HG03064 (cell line): ENCODE measurements at regions not wholly inside any gene's neighbourhood (a gene's known extent, or its start where the extent isn't known, plus 50 kb on each side); places are given as distances from the start of the nearest gene placed in this dataset.
"Not testable (repeated sequence)": the region's sequence is repeated elsewhere in the genome, so short reads cannot be mapped to it uniquely, and the experiment has no call there.

Source experiments
- ATAC-seq: cut with Tn5 transposase; IDR thresholded peaks from one replicate; pipeline ENCODE4 v1.9.1; 2021; ENCODE audit warnings: low read depth; ENCODE audit not compliant: unreplicated experiment

- ATAC-seq, result no peak
These were observed 126.9 kb upstream of the PDE4D start for GRCh38 chr5:60020457-60020856.

- not testable (repeated sequence) for ATAC-seq
These were observed 125.4 kb upstream of the PDE4D start for GRCh38 chr5:60018960-60019359.

GRCh38 chr5:60018091-60018490 is 124.6 kb upstream of the PDE4D start:
- ATAC-seq, result no peak

- no peak for ATAC-seq
These were observed 120.8 kb upstream of the PDE4D start for GRCh38 chr5:60014331-60014730.

- ATAC-seq, result no peak
These were observed 117.3 kb upstream of the PDE4D start for GRCh38 chr5:60010853-60011252.

- no peak for ATAC-seq
These were observed 116.8 kb upstream of the PDE4D start for GRCh38 chr5:60010328-60010727.

GRCh38 chr5:60007729-60008128 is 114.2 kb upstream of the PDE4D start:
- no peak for ATAC-seq

- no peak for ATAC-seq
These were observed 105.5 kb upstream of the PDE4D start for GRCh38 chr5:59999056-59999455.

- ATAC-seq, result no peak
These were observed 98.7 kb upstream of the PDE4D start for GRCh38 chr5:59992206-59992605.

- ATAC-seq, result no peak
These were observed 94.9 kb upstream of the PDE4D start for GRCh38 chr5:59988396-59988795.

- no peak for ATAC-seq
These were observed 82.8 kb upstream of the PDE4D start for GRCh38 chr5:59976342-59976741.

GRCh38 chr5:59972043-59972442 is 78.5 kb upstream of the PDE4D start:
- ATAC-seq, result no peak

- no peak for ATAC-seq
These were observed 65.8 kb upstream of the PDE4D start for GRCh38 chr5:59959330-59959729.

- no peak for ATAC-seq
These were observed 62.7 kb upstream of the PDE4D start for GRCh38 chr5:59956130-59956783.

- no peak for ATAC-seq
These were observed 61.7 kb upstream of the PDE4D start for GRCh38 chr5:59955241-59955640.

- ATAC-seq, result no peak
These were observed 50.1 kb upstream of the PDE4D start for GRCh38 chr5:59943452-59944113.
